ENCODE measurements at regions not wholly inside any gene's neighbourhood (a gene's known extent, or its start where the extent isn't known, plus 50 kb on each side); places are given as distances from the start of the nearest gene placed in this dataset.

GRCh38 chr2:15756011-15756550 lies 164.4 kb downstream of the DDX1 start (continued):
- no peak for TF ChIP-seq STAT1 (IDR thresholded peaks at IDR 0.05; ENCODE audit: unreplicated experiment)
- TF ChIP-seq EZH2phosphoT487 (IDR thresholded peaks at IDR 0.05; ENCODE audit: unreplicated experiment): no peak
- no peak for TF ChIP-seq REST (IDR thresholded peaks at IDR 0.05; ENCODE audit: unreplicated experiment)
- TF ChIP-seq POLR2AphosphoS5 (IDR thresholded peaks at IDR 0.05; ENCODE audit: low read depth): no peak
- no peak for TF ChIP-seq JUNB (IDR thresholded peaks at IDR 0.05; ENCODE audit: unreplicated experiment)
- no peak for TF ChIP-seq ZNF331 (CRISPR knock-in tag; IDR thresholded peaks at IDR 0.05; ENCODE audit: low read depth)
- TF ChIP-seq NANOG (IDR thresholded peaks at IDR 0.05; ENCODE audit: borderline replicate concordance): no peak
- TF ChIP-seq ETS1 (IDR thresholded peaks at IDR 0.05): no peak
- TF ChIP-seq CTCF (conservative IDR thresholded peaks at IDR 0.05; ENCODE audit: low read depth in 2 of 2): no peak

- no peaks in the 10 kb centered on the region for H3K36me3 ChIP-seq (ENCODE audit: insufficient read depth)
- no peak overlapping the region for H3K27ac ChIP-seq (ENCODE audit: low read depth)
- no peak overlapping the region for H2AFZ ChIP-seq
- no peak overlapping the region for H3K27ac Mint-ChIP-seq
- no peak overlapping the region for H3K4me3 ChIP-seq
- no peaks in the 10 kb centered on the region for H3K27me3 ChIP-seq (ENCODE audit: insufficient read depth)
- H3K79me2 ChIP-seq (replicated peaks; ENCODE audit: insufficient read depth): no peaks in the 10 kb centered on the region
- H3F3A ChIP-seq (replicated peaks; ENCODE audit: low read depth): no peaks in the 10 kb centered on the region
- ATAC-seq (no peak), DNase-seq (ENCODE audit: low spot score) (no peak)
- H3K4me2 ChIP-seq: no peak overlapping the region
- peaks cover 3% of the 10 kb centered on the region; the same call in 2 of the 3 replicates for H3K9me3 Mint-ChIP-seq
- H3K4me1 ChIP-seq (ENCODE audit: insufficient read depth): no peaks in the 10 kb centered on the region
- H3K4me1 Mint-ChIP-seq: no peaks in the 10 kb centered on the region
- TF ChIP-seq NANOG (IDR thresholded peaks at IDR 0.05; ENCODE audit: borderline replicate concordance) (no peak), POLR2AphosphoS5 (IDR thresholded peaks at IDR 0.05; ENCODE audit: low read depth) (no peak), CTCF (conservative IDR thresholded peaks at IDR 0.05; ENCODE audit: low read depth in 2 of 2) (no peak)
- H3K4me3 Mint-ChIP-seq: no peak overlapping the region
- H4K20me1 ChIP-seq (replicated peaks; ENCODE audit: insufficient read depth): no peaks in the 10 kb centered on the region
- peaks cover 2% of the 10 kb centered on the region for H3K27me3 Mint-ChIP-seq (ENCODE audit: insufficient read depth, low read depth, poor library complexity)
- no peaks in the 10 kb centered on the region for H3K9me2 ChIP-seq (ENCODE audit: insufficient read depth)
- peaks cover 2% of the 10 kb centered on the region; the same call in 1 of the 3 replicates for H3K36me3 Mint-ChIP-seq (ENCODE audit: low read depth)
Measured at GRCh38 chr2:15756882-15757819, 165.5 kb downstream of the DDX1 start.

Data from GM23338 (cell line).